Colonic mucosa (tissue), 4 donors: ENCODE measurements at regions not wholly inside any gene's neighbourhood (a gene's known extent, or its start where the extent isn't known, plus 50 kb on each side); places are given as distances from the start of the nearest gene placed in this dataset.

Experiments
- DNase-seq: peaks from one replicate; pipeline ENCODE4 v3.0.0-alpha.2; 2020
- H3K27ac ChIP-seq: fragments of 200-600 bp; one replicate; pipeline ENCODE4 v1.8.0; 2021
- H3K27me3 ChIP-seq: fragments of 200-600 bp; one replicate; pipeline ENCODE4 v1.8.0; 2021
- H3K36me3 ChIP-seq: fragments of 200-600 bp; one replicate; pipeline ENCODE4 v1.8.0; 2021
- H3K4me1 ChIP-seq: fragments of 200-600 bp; one replicate; pipeline ENCODE4 v1.8.0; 2021; ENCODE audit warnings: mild to moderate bottlenecking
- H3K4me3 ChIP-seq: fragments of 200-600 bp; one replicate; pipeline ENCODE4 v1.8.0; 2021
- H3K9ac ChIP-seq, 2 donors: one replicate each; pipeline ENCODE4 v1.7.0; 2013; ENCODE audit warnings: control low read depth in 2 of 2, low read depth in 2 of 2, low read length in 2 of 2
- H3K9me3 ChIP-seq: fragments of 200-600 bp; one replicate; pipeline ENCODE4 v1.8.0; 2021
- CTCF ChIP-seq: fragments of 200-600 bp; IDR thresholded peaks from one replicate; pipeline ENCODE4 v1.8.0; 2022; ENCODE audit warnings: antibody characterized with exemption, mild to moderate bottlenecking
- intact Hi-C: fragments of 100-400 bp; cut with DNase I; formaldehyde crosslinking; loops from one replicate; pipeline ENCODE4 v1.14.1; 2022
- donor health status: healthy.
- donor health status: DM: no; HTN: no; CAD: no.
- donor health status: DM: no; HTN: no; CAD: no.

GRCh38 chr10:62658516-62658915 lies 146.0 kb upstream of the ADO start:
- Histone ChIP-seq H3K27me3 (no peaks in the 10 kb centered on the region), H3K9me3 (no peaks in the 10 kb centered on the region), H3K36me3 (no peaks in the 10 kb centered on the region), H3K4me1 (no peaks in the 10 kb centered on the region), H3K4me3 (no peak overlapping the region), H3K27ac (no peak overlapping the region), H3K9ac (no peak overlapping the region)
- no peak for TF ChIP-seq CTCF
- intact Hi-C loops: no loop called here
- no peak for DNase-seq

- no peak overlapping the region for H3K27ac ChIP-seq
- H3K36me3 ChIP-seq: no peaks in the 10 kb centered on the region
- no peaks in the 10 kb centered on the region for H3K4me1 ChIP-seq
- TF ChIP-seq CTCF: no peak
- intact Hi-C loops: no loop called here
- no peaks in the 10 kb centered on the region for H3K9me3 ChIP-seq
- no peak overlapping the region for H3K9ac ChIP-seq
- no peak overlapping the region for H3K4me3 ChIP-seq
- DNase-seq: no peak
- H3K27me3 ChIP-seq: no peaks in the 10 kb centered on the region
Measured at GRCh38 chr10:62661143-62661542, 143.4 kb upstream of the ADO start.

- intact Hi-C loops: no loop called here
- no peaks in the 10 kb centered on the region for H3K4me1 ChIP-seq
- H3K36me3 ChIP-seq: no peaks in the 10 kb centered on the region
Measured at GRCh38 chr10:62662486-62662885, 142.0 kb upstream of the ADO start.

GRCh38 chr10:62665771-62666170 lies 138.7 kb upstream of the ADO start:
- Histone ChIP-seq H3K36me3 (no peaks in the 10 kb centered on the region), H3K27me3 (no peaks in the 10 kb centered on the region), H3K9ac (no peak overlapping the region), H3K27ac (no peak overlapping the region), H3K4me1 (no peaks in the 10 kb centered on the region), H3K4me3 (no peak overlapping the region), H3K9me3 (no peaks in the 10 kb centered on the region)
- DNase-seq: no peak
- intact Hi-C loops: no loop called here
- no peak for TF ChIP-seq CTCF

More at GRCh38 chr10:62662486-62662885, 142.0 kb upstream of the ADO start:
- no peak for TF ChIP-seq CTCF
- Histone ChIP-seq H3K27me3 (no peaks in the 10 kb centered on the region), H3K9me3 (no peaks in the 10 kb centered on the region), H3K4me3 (no peak overlapping the region), H3K27ac (no peak overlapping the region), H3K9ac (no peak overlapping the region)
- DNase-seq: no peak

DNA sequence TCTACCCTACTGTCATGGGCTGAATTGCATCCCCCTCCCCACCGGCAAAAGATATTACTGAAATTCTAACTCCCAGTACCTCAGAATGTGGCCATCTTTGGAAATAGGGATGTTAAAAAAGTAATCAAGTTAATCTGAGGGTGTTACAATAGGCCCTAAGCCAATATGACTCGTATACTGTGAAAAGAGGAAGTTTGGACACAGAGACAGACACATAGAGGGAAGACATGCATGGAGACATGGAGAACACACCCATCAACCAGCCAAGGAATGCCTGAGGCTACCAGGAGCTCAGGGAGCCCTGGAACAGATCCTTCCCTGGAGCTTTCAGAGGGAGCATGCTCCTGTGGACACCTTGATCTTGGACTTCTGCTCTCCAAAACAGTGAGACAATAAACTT lies 138.2 kb upstream of the ADO start:
- no peaks in the 10 kb centered on the region for H3K4me1 ChIP-seq
- H3K4me3 ChIP-seq: no peak overlapping the region

More for the DNA sequence above, 138.2 kb upstream of the ADO start:
- DNase-seq: no peak
- Histone ChIP-seq H3K9me3 (no peaks in the 10 kb centered on the region), H3K27me3 (no peaks in the 10 kb centered on the region), H3K36me3 (no peaks in the 10 kb centered on the region), H3K9ac (no peak overlapping the region), H3K27ac (no peak overlapping the region)
- intact Hi-C loops: no loop called here
- no peak for TF ChIP-seq CTCF
